HEK293 (cell line): ENCODE measurements at regions not wholly inside any gene's neighbourhood (a gene's known extent, or its start where the extent isn't known, plus 50 kb on each side); places are given as distances from the start of the nearest gene placed in this dataset.

Experiments used
- AEBP2 ChIP-seq: fragments of 450-650 bp; formaldehyde crosslinking; IDR thresholded peaks from 2 replicates; pipeline ENCODE4 v1.5.1; 2016; ENCODE audit warnings: missing biosample characterization, missing genetic modification characterization, borderline replicate concordance
- ZNF571 ChIP-seq: fragments of 450-650 bp; formaldehyde crosslinking; IDR thresholded peaks from 2 replicates; pipeline ENCODE4 v1.5.0; 2017; ENCODE audit warnings: missing biosample characterization, missing genetic modification characterization
- TF ChIP-seq, protein P1 (sequence below): fragments of 450-650 bp; formaldehyde crosslinking; IDR thresholded peaks from 2 replicates; pipeline ENCODE4 v1.5.1; 2016; ENCODE audit warnings: missing biosample characterization, missing genetic modification characterization

DNA sequence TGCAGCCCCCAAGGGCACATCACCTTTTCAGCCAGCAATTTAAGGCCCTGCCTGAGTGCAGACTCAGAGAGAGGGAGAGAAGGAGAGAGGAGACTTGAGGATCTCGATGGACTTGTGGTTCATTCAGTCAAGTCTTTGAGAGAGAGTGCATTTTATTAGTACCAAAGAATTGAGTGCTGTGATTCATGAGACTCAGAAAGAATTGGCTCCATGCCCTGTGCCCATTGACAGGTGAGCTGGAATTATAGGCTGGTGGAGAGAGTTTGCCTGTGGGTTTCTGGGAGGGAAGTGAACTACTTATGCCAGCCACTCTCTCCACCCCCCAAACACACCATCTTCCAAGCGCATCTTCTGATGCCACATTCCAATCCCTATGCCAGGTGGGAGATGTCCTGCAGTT, 236.8 kb downstream of the MN1 start:
- TF ChIP-seq AEBP2 (tag by site-specific recombination) (no peak), ZNF571 (no peak)
- TF ChIP-seq, protein P1, sequence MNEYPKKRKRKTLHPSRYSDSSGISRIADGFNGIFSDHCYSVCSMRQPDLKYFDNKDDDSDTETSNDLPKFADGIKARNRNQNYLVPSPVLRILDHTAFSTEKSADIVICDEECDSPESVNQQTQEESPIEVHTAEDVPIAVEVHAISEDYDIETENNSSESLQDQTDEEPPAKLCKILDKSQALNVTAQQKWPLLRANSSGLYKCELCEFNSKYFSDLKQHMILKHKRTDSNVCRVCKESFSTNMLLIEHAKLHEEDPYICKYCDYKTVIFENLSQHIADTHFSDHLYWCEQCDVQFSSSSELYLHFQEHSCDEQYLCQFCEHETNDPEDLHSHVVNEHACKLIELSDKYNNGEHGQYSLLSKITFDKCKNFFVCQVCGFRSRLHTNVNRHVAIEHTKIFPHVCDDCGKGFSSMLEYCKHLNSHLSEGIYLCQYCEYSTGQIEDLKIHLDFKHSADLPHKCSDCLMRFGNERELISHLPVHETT (tag by site-specific recombination): no peak
